Natural killer cell (primary cell): ENCODE measurements at regions not wholly inside any gene's neighbourhood (a gene's known extent, or its start where the extent isn't known, plus 50 kb on each side); places are given as distances from the start of the nearest gene placed in this dataset.

Source experiments
- ATAC-seq, 3 donors: fragments of 150-1000 bp in 2 of 3; fragments of 200-7000 bp in 1 of 3; cut with Tn5 transposase; 1 replicate in 1 of 3; 2 replicates in 2 of 3; pipeline ENCODE4 v1.10.0; 2021; ENCODE audit warnings: mild to moderate bottlenecking in 2 of 3, moderate library complexity in 2 of 3
- DNase-seq, 2 donors: peaks; one replicate each; pipeline versions ENCODE4 v3.0.0 to v3.0.0-alpha.2; 2013 to 2021; ENCODE audit warnings: mixed read lengths in 1 of 2
- H3K27ac ChIP-seq: one replicate; pipeline ENCODE4 v1.5.1; 2013; ENCODE audit warnings: mild to moderate bottlenecking, low read length
- H3K27me3 ChIP-seq: one replicate; pipeline ENCODE4 v1.6.1; 2013; ENCODE audit warnings: low read length; ENCODE audit not compliant: control insufficient read depth, insufficient read depth
- H3K36me3 ChIP-seq: one replicate; pipeline ENCODE4 v1.6.1; 2013; ENCODE audit warnings: low read length; ENCODE audit not compliant: control insufficient read depth, insufficient read depth
- H3K4me1 ChIP-seq: one replicate; pipeline ENCODE4 v1.6.1; 2013; ENCODE audit warnings: low read length; ENCODE audit not compliant: control insufficient read depth, insufficient read depth
- H3K4me3 ChIP-seq: one replicate; pipeline ENCODE4 v1.5.1; 2013; ENCODE audit warnings: low read length
- H3K9me3 ChIP-seq: one replicate; pipeline ENCODE4 v1.6.1; 2013; ENCODE audit warnings: low read length; ENCODE audit not compliant: control insufficient read depth, insufficient read depth
- H3K27ac Mint-ChIP-seq, 2 donors: one replicate each; pipeline ENCODE4 v1.8.0; 2022; ENCODE audit warnings: mild to moderate bottlenecking in 2 of 2, mixed read lengths in 2 of 2, moderate library complexity in 1 of 2
- H3K27me3 Mint-ChIP-seq, 2 donors: one replicate each; pipeline ENCODE4 v1.8.0; 2022; ENCODE audit warnings: low read depth in 2 of 2, mixed read lengths in 2 of 2
- H3K36me3 Mint-ChIP-seq: one replicate; pipeline ENCODE4 v1.8.0; 2022; ENCODE audit warnings: mixed read lengths
- H3K4me1 Mint-ChIP-seq, 2 donors: one replicate each; pipeline ENCODE4 v1.8.0; 2022; ENCODE audit warnings: mixed read lengths in 2 of 2
- H3K4me3 Mint-ChIP-seq: one replicate; pipeline ENCODE4 v1.8.0; 2022; ENCODE audit warnings: mild to moderate bottlenecking, moderate library complexity, mixed read lengths
- H3K9me3 Mint-ChIP-seq, 2 donors: one replicate each; pipeline ENCODE4 v1.8.0; 2022; ENCODE audit warnings: mixed read lengths in 2 of 2
- CTCF ChIP-seq: fragments of 200-600 bp; IDR thresholded peaks from one replicate; pipeline ENCODE4 v1.8.0; 2022; ENCODE audit warnings: antibody characterized with exemption
- WGBS: methylation state at CpG from one replicate; pipeline ENCODE4 v1.1.7; 2013; ENCODE audit warnings: missing lambda C conversion rate; ENCODE audit not compliant: insufficient coverage; 5-methylcytosine and 5-hydroxymethylcytosine counted together
- intact Hi-C: fragments of 100-400 bp; cut with micrococcal nuclease; formaldehyde crosslinking; loops from one replicate; pipeline ENCODE4 v1.14.2; 2022

GRCh38 chr21:31395791-31396190 lies 51.7 kb upstream of the TIAM1 start:
- no peaks in the 10 kb centered on the region for H3K36me3 ChIP-seq
- Mint-ChIP-seq H3K4me3 (no peak overlapping the region), H3K27me3 (no peaks in the 10 kb centered on the region), H3K4me1 (peaks cover 12 to 16% of the 10 kb centered on the region in 2 donors), H3K27ac (no peak overlapping the region), H3K9me3 (no peaks in the 10 kb centered on the region), H3K36me3 (no peaks in the 10 kb centered on the region)
- ATAC-seq, result no peak
- no peak overlapping the region for H3K4me3 ChIP-seq
- H3K9me3 ChIP-seq, result no peaks in the 10 kb centered on the region
- TF ChIP-seq CTCF, result no peak
- WGBS, result 92% methylated on average over 1 of the region's 2 CpGs
- intact Hi-C loops, result no loop called here
- no peak overlapping the region for H3K27ac ChIP-seq
- no peak for DNase-seq
- H3K27me3 ChIP-seq, result no peaks in the 10 kb centered on the region
- H3K4me1 ChIP-seq, result peaks cover 13% of the 10 kb centered on the region

GRCh38 chr21:31395268-31395667 lies 51.2 kb upstream of the TIAM1 start:
- no peak for ATAC-seq

GRCh38 chr21:31394309-31394708 lies 50.2 kb upstream of the TIAM1 start:
- Mint-ChIP-seq H3K27ac (peak overlapping the region in 1 of 2 donors; percentile 72), H3K4me3 (no peak overlapping the region)
- ATAC-seq, result no peak

More at GRCh38 chr21:31395268-31395667, 51.2 kb upstream of the TIAM1 start:
- Histone ChIP-seq H3K27ac (no peak overlapping the region), H3K9me3 (no peaks in the 10 kb centered on the region), H3K36me3 (no peaks in the 10 kb centered on the region), H3K4me1 (peaks cover 13% of the 10 kb centered on the region), H3K27me3 (no peaks in the 10 kb centered on the region), H3K4me3 (no peak overlapping the region)
- DNase-seq, result no peak
- Mint-ChIP-seq H3K27ac (no peak overlapping the region), H3K36me3 (no peaks in the 10 kb centered on the region), H3K9me3 (no peaks in the 10 kb centered on the region), H3K4me1 (peaks cover 12 to 16% of the 10 kb centered on the region in 2 donors), H3K4me3 (no peak overlapping the region), H3K27me3 (no peaks in the 10 kb centered on the region)
- TF ChIP-seq CTCF, result no peak
- intact Hi-C loops, result no loop called here
- 93% methylated on average over 8 of the region's 9 CpGs for WGBS

More at GRCh38 chr21:31394309-31394708, 50.2 kb upstream of the TIAM1 start:
- no peak overlapping the region for H3K27ac ChIP-seq
- no peak for DNase-seq
- H3K27me3 ChIP-seq, result no peaks in the 10 kb centered on the region
- H3K36me3 ChIP-seq, result no peaks in the 10 kb centered on the region
- intact Hi-C loops, result no loop called here
- H3K4me3 ChIP-seq, result no peak overlapping the region
- WGBS, result 48% methylated on average over 3 of the region's 5 CpGs
- no peaks in the 10 kb centered on the region for H3K9me3 ChIP-seq
- no peaks in the 10 kb centered on the region for H3K27me3 Mint-ChIP-seq
- no peak for TF ChIP-seq CTCF
- H3K4me1 Mint-ChIP-seq, result peaks cover 12 to 16% of the 10 kb centered on the region in 2 donors
- no peaks in the 10 kb centered on the region for H3K36me3 Mint-ChIP-seq
- H3K9me3 Mint-ChIP-seq, result no peaks in the 10 kb centered on the region
- H3K4me1 ChIP-seq, result peaks cover 13% of the 10 kb centered on the region
